ENCODE measurements at regions not wholly inside any gene's neighbourhood (a gene's known extent, or its start where the extent isn't known, plus 50 kb on each side); places are given as distances from the start of the nearest gene placed in this dataset.
"Not testable (repeated sequence)": the region's sequence is repeated elsewhere in the genome, so short reads cannot be mapped to it uniquely, and the experiment has no call there.

DNA sequence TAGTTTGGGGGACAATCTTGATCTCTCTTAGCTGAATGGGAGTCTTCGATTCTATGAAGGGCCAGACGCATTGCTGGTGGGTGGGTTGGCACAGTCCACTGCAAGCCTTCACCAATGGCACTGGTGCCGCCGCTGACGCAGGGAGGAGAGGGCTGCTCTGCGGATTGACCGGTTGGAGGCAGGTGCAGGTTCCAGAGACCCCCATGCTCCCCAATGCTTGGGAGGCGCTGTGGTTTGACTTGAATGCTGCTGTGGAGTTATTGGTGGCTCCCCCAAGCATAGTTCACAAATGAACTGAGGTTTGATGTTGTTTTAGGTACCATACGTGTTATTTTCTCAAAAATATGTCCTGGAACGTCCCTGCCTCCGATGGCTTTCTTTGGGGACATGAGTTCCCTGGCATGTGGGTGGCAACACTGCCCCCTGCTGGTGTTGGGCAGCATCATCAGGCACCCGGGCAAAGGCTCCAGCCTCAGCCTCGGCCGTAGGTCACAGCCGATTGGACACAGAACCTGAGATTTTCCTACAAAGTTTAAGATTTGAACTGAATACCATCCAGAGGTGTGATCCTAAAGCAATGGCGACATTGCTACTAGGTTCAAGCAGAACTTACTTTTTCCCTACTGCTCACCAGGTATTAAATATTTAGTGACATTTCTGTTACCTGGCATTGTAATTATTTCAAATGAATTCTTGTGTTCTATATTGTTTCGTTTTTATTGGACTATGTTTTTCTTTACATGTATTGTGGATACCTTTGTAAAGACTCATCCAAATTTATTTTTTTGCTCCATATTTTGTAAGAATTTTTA, 95.5 kb downstream of the ANKRD10 start:
- Histone ChIP-seq H2AFZ (ENCODE audit: control insufficient read depth, low read length) (peak overlapping the region; percentile 67), H3K4me1 (ENCODE audit: control insufficient read depth, extremely low read depth, insufficient read depth, low read length) (peaks cover 2% of the 10 kb centered on the region), H3K4me3 (ENCODE audit: control insufficient read depth in 2 of 3, extremely low read depth in 1 of 3, insufficient read depth in 2 of 3, low read depth in 1 of 3, low read length in 3 of 3) (no peak overlapping the region), H3K79me2 (ENCODE audit: control insufficient read depth, insufficient read depth, low read length) (no peaks in the 10 kb centered on the region), H3K36me3 (ENCODE audit: control insufficient read depth in 2 of 2, extremely low read depth in 1 of 2, insufficient read depth in 2 of 2, low read length in 2 of 2) (no peaks in the 10 kb centered on the region), H3K4me2 (ENCODE audit: control insufficient read depth, extremely low read depth, insufficient read depth, low read depth, low read length) (peak overlapping the region; percentile 61), H3K9me1 (ENCODE audit: control insufficient read depth, extremely low read depth, insufficient read depth, low read length) (no peaks in the 10 kb centered on the region), H3K9ac (ENCODE audit: control insufficient read depth, extremely low read depth, insufficient read depth, low read length) (no peak overlapping the region), H3K27ac (ENCODE audit: control insufficient read depth, insufficient read depth, low read length) (no peak overlapping the region), H3K9me3 (ENCODE audit: control insufficient read depth, low read depth, low read length) (no peaks in the 10 kb centered on the region), H3K27me3 (ENCODE audit: control insufficient read depth, extremely low read depth, insufficient read depth, low read length) (no peaks in the 10 kb centered on the region), H4K20me1 (ENCODE audit: control insufficient read depth, extremely low read depth, insufficient read depth, low read length) (no peaks in the 10 kb centered on the region)
- dilution Hi-C loops (cut with MboI; ENCODE audit: extremely low pct_ligation_motif_present, low sequenced_read_pairs), result no loop called here
- no peak for TF ChIP-seq EZH2 (IDR thresholded peaks at IDR 0.05; ENCODE audit: low read length)
- TF ChIP-seq, protein P1, sequence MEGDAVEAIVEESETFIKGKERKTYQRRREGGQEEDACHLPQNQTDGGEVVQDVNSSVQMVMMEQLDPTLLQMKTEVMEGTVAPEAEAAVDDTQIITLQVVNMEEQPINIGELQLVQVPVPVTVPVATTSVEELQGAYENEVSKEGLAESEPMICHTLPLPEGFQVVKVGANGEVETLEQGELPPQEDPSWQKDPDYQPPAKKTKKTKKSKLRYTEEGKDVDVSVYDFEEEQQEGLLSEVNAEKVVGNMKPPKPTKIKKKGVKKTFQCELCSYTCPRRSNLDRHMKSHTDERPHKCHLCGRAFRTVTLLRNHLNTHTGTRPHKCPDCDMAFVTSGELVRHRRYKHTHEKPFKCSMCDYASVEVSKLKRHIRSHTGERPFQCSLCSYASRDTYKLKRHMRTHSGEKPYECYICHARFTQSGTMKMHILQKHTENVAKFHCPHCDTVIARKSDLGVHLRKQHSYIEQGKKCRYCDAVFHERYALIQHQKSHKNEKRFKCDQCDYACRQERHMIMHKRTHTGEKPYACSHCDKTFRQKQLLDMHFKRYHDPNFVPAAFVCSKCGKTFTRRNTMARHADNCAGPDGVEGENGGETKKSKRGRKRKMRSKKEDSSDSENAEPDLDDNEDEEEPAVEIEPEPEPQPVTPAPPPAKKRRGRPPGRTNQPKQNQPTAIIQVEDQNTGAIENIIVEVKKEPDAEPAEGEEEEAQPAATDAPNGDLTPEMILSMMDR (optimal IDR thresholded peaks at IDR 0.05 in 1 of 3, IDR thresholded peaks at IDR 0.05 in 1 of 3, conservative IDR thresholded peaks at IDR 0.05 in 1 of 3; ENCODE audit: extremely low read depth in 1 of 3, insufficient read depth in 2 of 3, low read length in 3 of 3), result peak; percentile 93 to 98 (median 96)
- peak; percentile 75 for FAIRE-seq
- DNase-seq (ENCODE audit: low read depth, low spot score), result peak; percentile 7

DNA sequence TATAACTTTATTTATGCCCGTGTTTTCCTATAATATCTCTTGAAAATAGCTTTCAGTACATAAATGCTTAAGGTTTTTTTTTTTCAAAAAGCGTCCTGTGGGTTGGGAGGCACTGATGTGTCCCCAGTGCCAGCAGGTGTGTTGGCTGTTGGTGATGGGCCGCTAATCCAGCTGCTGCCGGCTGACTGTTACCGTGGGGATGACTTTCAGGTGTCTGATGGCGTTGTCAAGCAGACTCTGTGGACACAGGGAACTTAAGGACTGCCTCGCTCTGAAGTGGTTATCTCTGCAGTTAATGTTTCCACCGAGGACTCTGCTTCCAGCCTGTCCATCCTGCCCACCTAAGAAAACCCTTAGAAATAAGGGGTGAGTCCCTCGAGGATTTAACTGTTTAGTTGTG, 94.5 kb downstream of the ANKRD10 start:
- H3K27me3 ChIP-seq (ENCODE audit: control insufficient read depth, extremely low read depth, insufficient read depth, low read length), result peaks cover 4% of the 10 kb centered on the region
- H3K36me3 ChIP-seq (ENCODE audit: control insufficient read depth in 2 of 2, extremely low read depth in 1 of 2, insufficient read depth in 2 of 2, low read length in 2 of 2), result no peaks in the 10 kb centered on the region
- FAIRE-seq, result no peak
- no peak overlapping the region for H3K27ac ChIP-seq (ENCODE audit: control insufficient read depth, insufficient read depth, low read length)
- DNase-seq (ENCODE audit: low read depth, low spot score), result no peak
- dilution Hi-C loops (cut with MboI; ENCODE audit: extremely low pct_ligation_motif_present, low sequenced_read_pairs), result no loop called here
- no peaks in the 10 kb centered on the region for H4K20me1 ChIP-seq (ENCODE audit: control insufficient read depth, extremely low read depth, insufficient read depth, low read length)
- H3K9me1 ChIP-seq (ENCODE audit: control insufficient read depth, extremely low read depth, insufficient read depth, low read length), result no peaks in the 10 kb centered on the region
- peaks cover 2% of the 10 kb centered on the region for H3K4me1 ChIP-seq (ENCODE audit: control insufficient read depth, extremely low read depth, insufficient read depth, low read length)
- no peak overlapping the region for H2AFZ ChIP-seq (ENCODE audit: control insufficient read depth, low read length)
- no peak overlapping the region for H3K4me3 ChIP-seq (ENCODE audit: control insufficient read depth in 2 of 3, extremely low read depth in 1 of 3, insufficient read depth in 2 of 3, low read depth in 1 of 3, low read length in 3 of 3)
- no peaks in the 10 kb centered on the region for H3K79me2 ChIP-seq (ENCODE audit: control insufficient read depth, insufficient read depth, low read length)
- no peak overlapping the region for H3K4me2 ChIP-seq (ENCODE audit: control insufficient read depth, extremely low read depth, insufficient read depth, low read depth, low read length)
- TF ChIP-seq, protein P1 (optimal IDR thresholded peaks at IDR 0.05 in 1 of 3, IDR thresholded peaks at IDR 0.05 in 1 of 3, conservative IDR thresholded peaks at IDR 0.05 in 1 of 3; ENCODE audit: extremely low read depth in 1 of 3, insufficient read depth in 2 of 3, low read length in 3 of 3), result no peak
- TF ChIP-seq EZH2 (IDR thresholded peaks at IDR 0.05; ENCODE audit: low read length), result no peak
- H3K9ac ChIP-seq (ENCODE audit: control insufficient read depth, extremely low read depth, insufficient read depth, low read length), result no peak overlapping the region
- no peaks in the 10 kb centered on the region for H3K9me3 ChIP-seq (ENCODE audit: control insufficient read depth, low read depth, low read length)

DNA sequence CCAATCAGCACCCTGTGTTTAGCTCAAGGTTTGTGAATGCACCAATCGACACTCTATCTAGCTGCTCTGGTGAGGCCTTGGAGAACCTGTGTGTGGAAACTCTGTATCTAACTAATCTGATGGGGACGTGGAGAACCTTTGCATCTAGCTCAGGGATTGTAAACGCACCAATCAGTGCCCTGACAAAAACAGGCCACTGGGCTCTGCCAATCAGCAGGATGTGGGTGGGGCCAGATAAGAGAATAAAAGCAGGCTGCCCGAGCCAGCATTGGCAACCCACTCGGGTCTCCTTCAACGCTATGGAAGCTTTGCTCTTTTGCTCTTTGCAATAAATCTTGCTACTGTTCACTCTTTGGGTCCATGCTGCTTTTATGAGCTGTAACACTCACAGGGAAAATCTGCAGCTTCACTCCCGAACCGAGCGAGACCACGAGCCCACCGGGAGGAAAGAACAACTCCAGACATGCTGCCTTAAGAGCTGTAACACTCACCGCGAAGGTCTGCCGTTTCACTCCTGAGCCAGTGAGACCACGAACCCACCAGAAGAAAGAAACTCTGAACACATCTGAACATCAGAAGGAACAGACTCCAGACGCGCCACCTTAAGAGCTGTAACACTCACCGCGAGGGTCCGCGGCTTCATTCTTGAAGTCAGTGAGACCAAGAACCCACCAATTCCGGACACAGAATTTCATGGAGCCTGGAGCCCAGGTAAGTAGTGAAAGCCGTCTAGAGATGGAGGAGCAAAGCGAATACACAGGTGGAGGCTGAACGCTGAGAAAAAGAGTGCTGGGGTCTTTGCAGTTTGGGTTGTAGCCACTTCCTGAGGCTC, 92.8 kb downstream of the ANKRD10 start:
- H3K27ac ChIP-seq (ENCODE audit: control insufficient read depth, insufficient read depth, low read length); H3K4me2 ChIP-seq (ENCODE audit: control insufficient read depth, extremely low read depth, insufficient read depth, low read depth, low read length); H3K36me3 ChIP-seq (ENCODE audit: control insufficient read depth in 2 of 2, extremely low read depth in 1 of 2, insufficient read depth in 2 of 2, low read length in 2 of 2); H3K9me3 ChIP-seq (ENCODE audit: control insufficient read depth, low read depth, low read length); H3K9me1 ChIP-seq (ENCODE audit: control insufficient read depth, extremely low read depth, insufficient read depth, low read length); H3K27me3 ChIP-seq (ENCODE audit: control insufficient read depth, extremely low read depth, insufficient read depth, low read length); H3K4me3 ChIP-seq (ENCODE audit: control insufficient read depth in 2 of 3, extremely low read depth in 1 of 3, insufficient read depth in 2 of 3, low read depth in 1 of 3, low read length in 3 of 3); H4K20me1 ChIP-seq (ENCODE audit: control insufficient read depth, extremely low read depth, insufficient read depth, low read length); DNase-seq (ENCODE audit: low read depth, low spot score); H3K9ac ChIP-seq (ENCODE audit: control insufficient read depth, extremely low read depth, insufficient read depth, low read length); H3K79me2 ChIP-seq (ENCODE audit: control insufficient read depth, insufficient read depth, low read length); H2AFZ ChIP-seq (ENCODE audit: control insufficient read depth, low read length); H3K4me1 ChIP-seq (ENCODE audit: control insufficient read depth, extremely low read depth, insufficient read depth, low read length); FAIRE-seq; dilution Hi-C loops (cut with MboI; ENCODE audit: extremely low pct_ligation_motif_present, low sequenced_read_pairs): not testable (repeated sequence)
